ENCODE measurements at regions not wholly inside any gene's neighbourhood (a gene's known extent, or its start where the extent isn't known, plus 50 kb on each side); places are given as distances from the start of the nearest gene placed in this dataset.

GRCh38 chr7:124423863-124424262, 341.7 kb downstream of the GPR37 start:
- H3K9me3 ChIP-seq (ENCODE audit: control insufficient read depth, low read depth, low read length), result no peaks in the 10 kb centered on the region
- no peak overlapping the region for H3K27ac ChIP-seq (ENCODE audit: insufficient read length, low read depth, low read length)
- Mint-ChIP-seq H3K4me3 (no peak overlapping the region), H3K27me3 (ENCODE audit: low read depth) (no peaks in the 10 kb centered on the region), H3K9me3 (no peaks in the 10 kb centered on the region), H3K27ac (no peak overlapping the region), H3K36me3 (ENCODE audit: insufficient read depth in 1 of 3, low read depth in 3 of 3) (no peaks in the 10 kb centered on the region), H3K4me1 (no peaks in the 10 kb centered on the region)
- H3K23ac ChIP-seq (ENCODE audit: insufficient read length, low read depth, low read length), result no peak overlapping the region
- H3K14ac ChIP-seq (ENCODE audit: insufficient read depth, low read length), result no peak overlapping the region
- H4K91ac ChIP-seq (ENCODE audit: insufficient read length, low read depth, low read length), result no peak overlapping the region
- H2AFZ ChIP-seq (ENCODE audit: low read length), result no peak overlapping the region
- H3K4me2 ChIP-seq (ENCODE audit: insufficient read depth, insufficient read length, low read length), result no peak overlapping the region
- no peak overlapping the region for H3K4ac ChIP-seq (ENCODE audit: low read depth, low read length)
- no peak overlapping the region for H3K18ac ChIP-seq (ENCODE audit: insufficient read length, low read depth, low read length)
- no peak overlapping the region for H3T11ph ChIP-seq (ENCODE audit: low read length)
- no peak for DNase-seq
- H3K27me3 ChIP-seq (ENCODE audit: insufficient read depth, low read length), result no peaks in the 10 kb centered on the region
- no peak overlapping the region for H4K8ac ChIP-seq (replicated peaks; ENCODE audit: insufficient read length, low read depth, low read length)
- H4K20me1 ChIP-seq (ENCODE audit: control insufficient read depth, insufficient read depth, insufficient read length), result no peaks in the 10 kb centered on the region
- no peak overlapping the region for H4K5ac ChIP-seq (ENCODE audit: insufficient read length, low read depth, low read length)
- no peaks in the 10 kb centered on the region for H3K79me1 ChIP-seq (ENCODE audit: insufficient read depth, low read depth, low read length, poor library complexity, severe bottlenecking)
- H3K9ac ChIP-seq (ENCODE audit: extremely low read depth, insufficient read length, low read length), result no peak overlapping the region
- H3K23me2 ChIP-seq (ENCODE audit: insufficient read length, low read depth, low read length, poor library complexity, severe bottlenecking), result no peaks in the 10 kb centered on the region
- H2AK5ac ChIP-seq (ENCODE audit: insufficient read length, low read length), result no peak overlapping the region
- H2BK20ac ChIP-seq (ENCODE audit: low read depth, low read length, poor library complexity, severe bottlenecking), result no peak overlapping the region
- H3K56ac ChIP-seq (ENCODE audit: insufficient read length, low read depth, low read length), result no peak overlapping the region
- H2BK5ac ChIP-seq (ENCODE audit: insufficient read length, low read length), result no peak overlapping the region
- H2BK15ac ChIP-seq (ENCODE audit: low read depth, low read length), result no peak overlapping the region
- no peaks in the 10 kb centered on the region for H3K79me2 ChIP-seq (ENCODE audit: insufficient read depth, low read length)
- no CpG with 5 or more reads among the region's 3 CpGs for WGBS (ENCODE audit: extremely low coverage, insufficient read length, low lambda C conversion rate)
- TF ChIP-seq CTCF (conservative IDR thresholded peaks at IDR 0.05), result no peak
- H2BK120ac ChIP-seq (ENCODE audit: low read depth, low read length, poor library complexity, severe bottlenecking), result no peak overlapping the region
- H2BK12ac ChIP-seq (ENCODE audit: insufficient read length, low read depth, low read length), result no peak overlapping the region
- H3K4me1 ChIP-seq (ENCODE audit: insufficient read depth, low read length), result no peaks in the 10 kb centered on the region

Data from H9 (cell line).